ENCODE measurements at regions not wholly inside any gene's neighbourhood (a gene's known extent, or its start where the extent isn't known, plus 50 kb on each side); places are given as distances from the start of the nearest gene placed in this dataset.
A peak's percentile ranks its signal among the peaks of the same experiment; 100 is the strongest.

DNA sequence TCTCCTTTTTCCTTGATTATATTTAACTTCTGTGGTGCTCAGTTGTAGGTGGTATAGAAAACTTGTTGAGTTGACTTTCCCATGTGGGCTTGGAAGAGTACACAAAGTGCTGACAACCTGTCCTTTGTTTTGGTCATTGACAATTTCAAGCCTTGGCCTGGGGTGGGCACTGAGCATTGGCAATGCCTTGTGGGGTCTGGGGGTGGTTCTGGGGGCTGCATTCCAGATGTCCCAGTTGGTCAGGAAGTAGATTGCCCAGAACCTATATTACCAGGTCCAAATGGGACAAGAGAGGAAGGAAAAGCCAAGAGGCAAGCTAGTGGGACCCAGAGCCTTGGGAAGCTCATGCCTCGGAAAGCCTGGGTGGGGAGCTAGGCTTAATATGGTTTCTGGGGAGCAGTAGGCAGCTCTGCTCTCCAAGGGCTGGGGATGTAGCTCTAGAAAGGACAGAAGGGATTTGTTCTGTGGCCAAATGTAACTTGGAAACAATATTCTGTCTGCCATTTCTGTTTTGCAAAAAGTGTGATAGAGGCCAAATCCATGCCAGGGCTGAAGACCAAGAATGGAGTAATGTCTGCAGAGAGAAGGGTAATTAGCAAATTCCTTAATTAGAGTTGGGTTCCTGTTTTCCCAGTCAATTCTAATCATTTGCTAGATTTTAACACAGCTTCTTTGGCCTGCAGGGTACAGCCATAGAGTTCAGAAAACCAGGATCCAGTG is 87.4 kb downstream of the SLC4A3 start:
- Histone ChIP-seq H3K36me3 (no peaks in the 10 kb centered on the region), H3K27me3 (replicated peaks) (no peaks in the 10 kb centered on the region), H3K4me1 (replicated peaks) (no peaks in the 10 kb centered on the region), H3K9me3 (replicated peaks) (no peaks in the 10 kb centered on the region; the same call in 1 of the 2 replicates), H3K4me3 (no peak overlapping the region), H3K27ac (no peak overlapping the region)
- DNase-seq (ENCODE audit: low read depth in 1 of 2, low spot score in 2 of 2): no peak

DNA sequence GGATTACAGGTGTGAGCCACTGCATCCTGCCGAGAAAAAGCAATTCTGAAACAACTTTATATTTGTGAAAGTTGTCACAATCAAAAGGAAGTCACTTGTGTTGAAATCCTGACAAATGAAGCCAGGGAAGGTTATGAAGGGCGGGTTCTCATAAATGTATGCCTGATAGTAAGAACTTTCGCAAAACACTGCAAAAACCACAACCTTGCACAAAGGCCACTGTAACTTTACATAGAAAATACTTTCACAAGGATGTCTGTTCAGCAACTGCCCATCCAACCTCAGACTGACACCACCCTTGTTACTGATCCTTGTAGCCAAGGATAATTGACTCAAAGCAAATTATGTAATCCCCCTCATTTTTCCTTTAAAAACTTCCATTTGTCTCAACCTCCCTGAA is 90.6 kb downstream of the SLC4A3 start:
- H3K9me3 ChIP-seq (replicated peaks): no peaks in the 10 kb centered on the region; the same call in 1 of the 2 replicates
- no peaks in the 10 kb centered on the region for H3K27me3 ChIP-seq (replicated peaks)
- H3K36me3 ChIP-seq: no peaks in the 10 kb centered on the region
- H3K4me1 ChIP-seq (replicated peaks): no peaks in the 10 kb centered on the region
- no peak overlapping the region for H3K4me3 ChIP-seq
- DNase-seq (ENCODE audit: low read depth in 1 of 2, low spot score in 2 of 2): no peak
- H3K27ac ChIP-seq: no peak overlapping the region

DNA sequence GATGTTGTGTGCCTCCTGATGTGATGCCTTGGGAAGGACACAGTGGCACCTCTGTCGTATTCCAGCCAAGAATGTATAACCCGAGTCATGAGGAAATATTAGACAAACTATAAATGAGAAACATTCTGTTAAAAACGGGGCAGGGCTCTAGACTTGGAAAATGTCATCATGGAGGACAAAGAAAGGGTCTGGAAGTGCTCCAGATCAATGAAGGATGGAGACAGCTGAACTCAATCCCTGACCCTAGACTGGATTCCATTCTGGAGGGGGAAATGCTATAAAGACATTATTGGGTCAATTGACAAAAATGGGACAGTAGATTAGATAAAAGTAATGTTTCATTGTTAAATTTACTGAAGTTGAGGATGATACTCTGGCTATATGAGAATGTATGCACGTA is 92.1 kb downstream of the SLC4A3 start:
- no peaks in the 10 kb centered on the region for H3K36me3 ChIP-seq
- H3K4me1 ChIP-seq (replicated peaks): no peaks in the 10 kb centered on the region

DNA sequence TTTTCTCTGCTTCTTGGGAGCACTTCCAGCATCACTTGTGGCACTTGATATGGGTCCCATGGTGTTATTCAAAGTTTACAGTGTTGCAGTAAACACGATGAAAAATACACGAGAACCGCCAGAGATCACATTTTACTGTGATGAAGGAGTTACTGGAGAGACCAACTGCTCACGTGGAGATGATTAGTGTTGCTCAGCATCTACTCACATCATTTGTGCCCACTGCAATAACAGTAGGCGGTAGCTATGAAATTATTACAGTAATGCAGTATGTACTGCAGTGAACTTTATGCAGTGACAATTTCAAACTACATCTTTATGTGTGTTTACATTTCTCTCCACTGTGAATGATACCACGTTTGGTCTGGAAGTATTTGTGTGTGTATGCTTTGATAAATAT is 93.5 kb downstream of the SLC4A3 start:
- Histone ChIP-seq H3K36me3 (no peaks in the 10 kb centered on the region), H3K4me1 (replicated peaks) (no peaks in the 10 kb centered on the region), H3K4me3 (no peak overlapping the region), H3K27me3 (replicated peaks) (no peaks in the 10 kb centered on the region), H3K27ac (no peak overlapping the region), H3K9me3 (replicated peaks) (no peaks in the 10 kb centered on the region)
- DNase-seq (ENCODE audit: low read depth in 1 of 2, low spot score in 2 of 2): no peak

More for the DNA sequence above, 92.1 kb downstream of the SLC4A3 start:
- DNase-seq (ENCODE audit: low read depth in 1 of 2, low spot score in 2 of 2): no peak
- no peaks in the 10 kb centered on the region for H3K27me3 ChIP-seq (replicated peaks)
- no peak overlapping the region for H3K4me3 ChIP-seq
- no peaks in the 10 kb centered on the region for H3K9me3 ChIP-seq (replicated peaks)
- H3K27ac ChIP-seq: no peak overlapping the region

DNA sequence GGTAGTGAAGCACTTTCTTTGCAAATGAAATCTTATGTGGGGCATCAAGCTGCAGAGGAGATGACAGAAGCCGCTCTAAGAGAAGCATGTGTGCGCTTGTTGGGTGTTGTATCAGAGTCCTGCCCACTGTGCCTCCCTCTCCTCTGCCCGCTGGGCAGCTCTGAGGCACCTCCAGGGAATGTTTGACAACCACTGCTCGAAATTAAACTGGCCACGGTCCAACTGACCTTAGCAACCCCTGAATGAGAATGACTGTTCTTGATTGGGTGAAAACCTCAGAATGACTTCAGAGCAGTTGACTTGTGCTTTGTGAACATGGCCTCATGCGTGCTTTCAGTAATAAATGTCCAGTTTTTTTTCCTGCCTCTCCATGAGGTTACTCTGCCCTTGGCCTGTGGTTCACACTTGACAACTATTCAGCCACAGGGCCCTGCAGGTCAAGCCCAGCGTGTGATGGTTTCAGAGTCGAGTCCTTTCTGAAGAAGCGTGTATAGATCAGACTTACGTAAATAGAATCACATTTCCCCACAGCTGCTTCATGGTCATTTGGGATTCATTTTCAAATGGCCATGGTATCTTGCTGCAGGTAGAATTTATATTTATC is 94.9 kb downstream of the SLC4A3 start:
- Histone ChIP-seq H3K9me3 (replicated peaks) (no peaks in the 10 kb centered on the region), H3K36me3 (no peaks in the 10 kb centered on the region), H3K4me1 (replicated peaks) (no peaks in the 10 kb centered on the region), H3K27ac (no peak overlapping the region), H3K27me3 (replicated peaks) (no peaks in the 10 kb centered on the region), H3K4me3 (no peak overlapping the region)
- DNase-seq (ENCODE audit: low read depth in 1 of 2, low spot score in 2 of 2): no peak

DNA sequence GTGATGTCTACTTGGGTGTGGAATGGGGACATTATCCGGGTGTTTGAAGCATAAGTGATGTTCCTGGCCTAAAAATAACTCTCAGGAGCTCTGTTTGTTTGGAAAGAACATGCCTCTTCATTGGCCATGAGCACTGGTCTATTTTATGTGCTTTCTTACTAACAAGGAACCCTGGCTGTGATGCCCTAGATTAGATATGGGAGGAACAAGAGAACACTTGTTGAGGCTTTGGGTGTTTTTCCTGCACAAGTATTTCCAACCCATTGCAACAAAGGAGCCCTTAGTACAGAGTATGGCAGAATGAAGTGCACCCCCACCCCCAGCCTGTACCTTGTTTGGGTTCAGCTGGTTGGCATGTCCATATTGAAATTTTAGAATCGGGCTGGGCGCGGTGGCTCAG is 95.9 kb downstream of the SLC4A3 start:
- Histone ChIP-seq H3K4me1 (replicated peaks) (no peaks in the 10 kb centered on the region), H3K27me3 (replicated peaks) (no peaks in the 10 kb centered on the region), H3K36me3 (no peaks in the 10 kb centered on the region), H3K9me3 (replicated peaks) (no peaks in the 10 kb centered on the region), H3K27ac (no peak overlapping the region), H3K4me3 (no peak overlapping the region)
- no peak for DNase-seq (ENCODE audit: low read depth in 1 of 2, low spot score in 2 of 2)

DNA sequence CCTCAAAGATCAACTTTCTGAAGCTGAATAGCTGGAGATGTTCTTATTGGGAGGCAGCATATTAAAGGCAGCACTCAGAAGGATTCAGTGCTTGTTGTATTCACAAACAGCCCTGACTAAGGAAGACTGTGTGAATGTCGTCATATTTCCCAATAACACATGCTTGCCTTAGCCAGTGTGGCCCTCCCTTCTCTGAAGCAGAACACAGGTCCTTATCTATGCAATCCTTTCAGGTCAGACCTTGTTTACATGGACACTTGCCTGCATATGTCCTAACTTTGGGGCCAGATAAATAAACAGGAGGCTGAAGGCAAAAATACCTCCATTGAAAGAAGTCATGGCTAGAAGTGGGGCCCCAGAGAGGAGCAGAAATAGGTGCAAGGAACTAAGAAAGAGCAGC is 97.2 kb downstream of the SLC4A3 start:
- H3K9me3 ChIP-seq (replicated peaks): no peaks in the 10 kb centered on the region
- no peak overlapping the region for H3K4me3 ChIP-seq
- no peaks in the 10 kb centered on the region for H3K27me3 ChIP-seq (replicated peaks)
- H3K27ac ChIP-seq: no peak overlapping the region
- no peaks in the 10 kb centered on the region for H3K36me3 ChIP-seq
- DNase-seq (ENCODE audit: low read depth in 1 of 2, low spot score in 2 of 2): no peak
- H3K4me1 ChIP-seq (replicated peaks): no peaks in the 10 kb centered on the region

DNA sequence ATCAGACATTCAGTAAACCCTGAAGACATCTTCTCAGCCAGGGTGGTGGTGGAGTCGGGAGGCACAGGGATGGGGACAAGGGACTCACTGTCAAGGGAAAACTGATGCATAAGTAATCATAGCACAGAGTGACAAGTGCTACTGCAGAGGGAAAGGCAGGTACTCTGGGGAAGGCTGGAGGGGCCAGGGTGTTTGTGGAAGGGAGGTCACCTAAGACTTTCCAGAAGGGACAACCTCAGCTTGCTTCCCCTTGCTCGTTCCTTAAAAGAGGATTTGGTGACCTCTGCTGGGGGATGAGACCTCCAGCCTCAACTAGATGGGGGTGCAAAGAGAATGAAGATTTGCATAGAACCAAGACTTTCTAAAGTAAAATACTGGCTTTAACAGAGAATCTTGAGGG is 99.5 kb downstream of the SLC4A3 start:
- no peak for DNase-seq (ENCODE audit: low read depth in 1 of 2, low spot score in 2 of 2)
- no peaks in the 10 kb centered on the region for H3K36me3 ChIP-seq
- no peaks in the 10 kb centered on the region for H3K4me1 ChIP-seq (replicated peaks)
- no peaks in the 10 kb centered on the region for H3K9me3 ChIP-seq (replicated peaks)
- no peaks in the 10 kb centered on the region for H3K27me3 ChIP-seq (replicated peaks)
- no peak overlapping the region for H3K4me3 ChIP-seq
- no peak overlapping the region for H3K27ac ChIP-seq

DNA sequence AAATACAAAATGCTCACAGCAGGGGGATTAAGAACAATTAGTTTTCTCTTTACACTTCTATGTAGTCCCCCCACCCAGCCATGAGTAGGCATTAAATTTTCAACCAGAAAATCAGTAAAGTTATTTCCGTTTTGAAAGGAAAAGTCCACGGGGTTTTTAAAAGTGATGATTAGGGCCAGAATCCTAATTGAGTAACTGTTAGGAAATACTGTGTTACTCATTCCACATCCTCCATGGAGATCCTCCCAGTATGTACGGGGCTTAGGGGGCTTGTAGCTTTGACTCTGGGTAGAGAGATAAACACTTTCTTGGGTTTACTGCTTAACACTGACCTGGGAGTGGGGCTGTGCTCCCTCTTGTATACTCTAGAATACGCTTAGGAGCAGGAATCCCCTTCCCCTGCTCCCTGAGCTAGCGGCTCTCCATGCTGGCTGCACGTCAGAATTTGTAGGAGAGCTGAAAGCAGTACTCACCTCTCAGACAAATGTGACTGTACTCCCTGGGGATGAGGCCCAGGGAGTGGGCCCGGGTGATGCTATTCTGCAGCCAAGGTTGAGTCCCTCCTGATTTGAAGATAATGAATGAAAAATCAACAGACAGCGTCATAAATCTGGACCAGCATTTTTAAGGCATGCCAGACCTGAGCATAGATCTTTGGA is 100.5 kb downstream of the SLC4A3 start:
- Histone ChIP-seq H3K27ac (no peak overlapping the region), H3K4me3 (no peak overlapping the region), H3K27me3 (replicated peaks) (no peaks in the 10 kb centered on the region), H3K4me1 (replicated peaks) (no peaks in the 10 kb centered on the region), H3K36me3 (no peaks in the 10 kb centered on the region), H3K9me3 (replicated peaks) (no peaks in the 10 kb centered on the region)
- no peak for DNase-seq (ENCODE audit: low read depth in 1 of 2, low spot score in 2 of 2)

DNA sequence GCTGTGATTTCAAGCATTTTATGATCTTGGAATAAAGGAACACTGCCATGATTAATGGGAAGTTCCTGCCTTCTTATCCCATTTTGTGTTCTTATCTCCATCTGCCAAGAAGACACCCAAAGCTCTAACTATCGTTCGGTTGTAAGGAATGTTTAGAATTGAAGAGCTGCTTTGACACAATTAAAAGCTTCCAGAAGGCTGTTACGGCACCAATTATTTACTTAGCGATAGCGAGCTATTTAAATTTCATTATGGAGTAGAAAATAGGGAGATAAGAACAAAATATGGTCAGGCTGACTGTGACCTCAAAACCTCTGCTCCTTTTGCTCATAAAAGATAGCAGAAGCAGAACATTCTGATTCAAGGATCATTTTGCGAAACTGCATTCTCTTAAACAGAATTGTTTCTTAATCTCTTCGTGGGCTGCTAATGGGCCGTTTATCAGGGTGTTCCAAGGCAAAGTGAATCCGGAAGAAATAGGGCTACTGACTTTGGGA is 101.6 kb downstream of the SLC4A3 start:
- Histone ChIP-seq H3K27ac (no peak overlapping the region), H3K9me3 (replicated peaks) (no peaks in the 10 kb centered on the region)
- DNase-seq (ENCODE audit: low read depth in 1 of 2, low spot score in 2 of 2): no peak

DNA sequence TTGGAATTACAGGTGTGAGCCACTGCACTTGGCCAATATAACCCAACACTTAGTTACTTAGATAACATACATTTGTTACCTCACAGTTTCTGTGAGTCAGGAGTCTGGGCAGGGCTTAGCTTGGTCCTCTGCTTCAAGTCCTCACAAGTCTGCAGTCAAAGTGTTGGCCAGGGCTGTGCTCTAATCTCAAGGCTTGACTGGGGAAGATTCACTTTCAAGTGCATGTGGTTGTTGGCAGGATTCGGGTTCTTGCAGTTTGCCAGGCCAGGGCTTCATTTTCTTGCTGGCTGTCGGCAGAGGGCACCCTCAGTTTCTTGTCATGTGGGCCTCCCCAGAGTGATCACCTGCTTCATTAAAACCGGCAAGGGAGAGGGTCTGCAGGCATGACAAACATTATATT is 103.7 kb downstream of the SLC4A3 start:
- Histone ChIP-seq H3K27ac (no peak overlapping the region), H3K4me1 (replicated peaks) (no peaks in the 10 kb centered on the region), H3K9me3 (replicated peaks) (no peaks in the 10 kb centered on the region), H3K36me3 (no peaks in the 10 kb centered on the region), H3K27me3 (replicated peaks) (no peaks in the 10 kb centered on the region), H3K4me3 (no peak overlapping the region)
- no peak for DNase-seq (ENCODE audit: low read depth in 1 of 2, low spot score in 2 of 2)

More for the DNA sequence above, 101.6 kb downstream of the SLC4A3 start:
- H3K4me1 ChIP-seq (replicated peaks): no peaks in the 10 kb centered on the region
- H3K27me3 ChIP-seq (replicated peaks): no peaks in the 10 kb centered on the region
- H3K4me3 ChIP-seq: no peak overlapping the region
- no peaks in the 10 kb centered on the region for H3K36me3 ChIP-seq

DNA sequence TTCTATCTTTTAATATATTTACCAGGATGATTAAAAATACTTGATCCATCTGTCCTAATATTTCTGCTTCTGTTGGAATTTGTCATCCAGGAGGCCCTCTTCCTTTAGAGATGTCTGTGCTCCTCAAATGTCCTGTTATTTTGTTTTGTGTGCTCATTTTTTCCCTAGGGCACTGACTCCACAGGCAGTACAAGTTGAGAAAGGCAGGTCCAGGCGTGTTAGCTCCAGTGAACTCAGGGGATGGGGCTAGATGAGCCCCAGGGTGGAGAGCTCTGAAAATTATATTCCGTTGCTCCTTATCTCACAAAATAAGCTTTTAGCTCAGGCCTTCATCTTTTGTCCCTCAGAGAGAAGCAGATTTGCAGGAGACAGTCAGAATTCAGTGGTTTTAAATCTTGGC is 105.7 kb downstream of the SLC4A3 start:
- no peaks in the 10 kb centered on the region for H3K9me3 ChIP-seq (replicated peaks)
- H3K27me3 ChIP-seq (replicated peaks): no peaks in the 10 kb centered on the region
- no peak for DNase-seq (ENCODE audit: low read depth in 1 of 2, low spot score in 2 of 2)
- H3K36me3 ChIP-seq: no peaks in the 10 kb centered on the region
- no peak overlapping the region for H3K4me3 ChIP-seq
- no peak overlapping the region for H3K27ac ChIP-seq
- H3K4me1 ChIP-seq (replicated peaks): no peaks in the 10 kb centered on the region

DNA sequence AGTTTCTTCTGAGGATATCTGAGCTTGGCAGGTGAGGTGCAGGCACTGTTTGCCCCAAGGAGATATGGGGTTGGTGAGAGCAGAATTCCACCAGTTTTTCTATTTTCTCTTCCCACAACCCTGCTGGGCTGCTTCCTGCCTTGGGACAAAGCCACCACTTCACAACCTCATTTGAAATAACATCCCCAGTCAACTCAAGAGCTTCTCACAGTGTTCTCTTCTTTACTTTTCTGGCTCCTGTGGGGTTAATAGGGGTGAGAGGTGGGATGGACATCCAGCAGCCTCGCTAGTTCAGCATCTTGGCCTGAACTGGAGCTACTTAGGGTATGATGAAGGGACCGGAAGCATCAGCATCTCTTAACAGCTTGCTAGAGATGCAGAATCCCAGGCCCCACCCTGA is 106.3 kb downstream of the SLC4A3 start:
- Histone ChIP-seq H3K27me3 (replicated peaks) (no peaks in the 10 kb centered on the region), H3K4me3 (no peak overlapping the region), H3K27ac (no peak overlapping the region), H3K9me3 (replicated peaks) (no peaks in the 10 kb centered on the region), H3K4me1 (replicated peaks) (no peaks in the 10 kb centered on the region), H3K36me3 (no peaks in the 10 kb centered on the region)
- DNase-seq (ENCODE audit: low read depth in 1 of 2, low spot score in 2 of 2): no peak

DNA sequence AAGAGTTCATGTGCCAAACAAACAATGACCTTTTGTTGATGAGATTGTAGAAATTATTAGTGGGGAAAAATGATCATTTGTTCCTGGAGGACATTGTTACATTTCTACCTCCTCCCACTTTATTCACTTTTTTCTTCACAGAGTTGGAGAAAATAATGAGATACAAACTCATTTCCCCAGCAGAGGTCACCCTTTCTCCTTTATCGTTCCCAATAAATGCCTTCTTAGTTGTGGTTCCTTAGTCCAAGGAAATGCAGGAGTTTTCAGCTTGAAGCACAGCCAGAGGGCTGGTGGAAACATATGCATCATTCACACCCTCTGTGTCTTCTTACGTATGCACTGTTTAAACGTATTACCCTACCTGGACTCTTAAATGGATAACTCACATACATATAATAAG is 108.8 kb downstream of the SLC4A3 start:
- no peaks in the 10 kb centered on the region for H3K9me3 ChIP-seq (replicated peaks)
- peak in 1 of 2 experiments; percentile 56 for DNase-seq (ENCODE audit: low read depth in 1 of 2, low spot score in 2 of 2)
- H3K36me3 ChIP-seq: no peaks in the 10 kb centered on the region
- no peaks in the 10 kb centered on the region for H3K4me1 ChIP-seq (replicated peaks)
- H3K4me3 ChIP-seq: no peak overlapping the region
- H3K27ac ChIP-seq: no peak overlapping the region
- no peaks in the 10 kb centered on the region for H3K27me3 ChIP-seq (replicated peaks)
